Vagina (tissue), 2 donors: ENCODE measurements at regions not wholly inside any gene's neighbourhood (a gene's known extent, or its start where the extent isn't known, plus 50 kb on each side); places are given as distances from the start of the nearest gene placed in this dataset.

Source experiments
- DNase-seq, 2 donors: peaks; one replicate each; pipeline ENCODE4 v3.0.0-alpha.2; 2017; ENCODE audit errors: extremely low spot score in 2 of 2
- H3K27ac ChIP-seq: fragments of 200-600 bp; sonication (generic); one replicate; pipeline ENCODE4 v1.5.1; 2019
- H3K27me3 ChIP-seq: fragments of 200-600 bp; sonication (generic); one replicate; pipeline ENCODE4 v1.5.1; 2019
- H3K36me3 ChIP-seq, 2 donors: fragments of 200-600 bp; sonication (generic); one replicate each; pipeline ENCODE4 v1.5.1; 2017 to 2019
- H3K4me1 ChIP-seq: fragments of 200-600 bp; sonication (generic); one replicate; pipeline ENCODE4 v1.5.1; 2019
- H3K4me3 ChIP-seq, 2 donors: fragments of 200-600 bp; sonication (generic); 1 replicate in 1 of 2; 2 replicates in 1 of 2; pipeline ENCODE4 v1.5.1; 2016 to 2019
- H3K9me3 ChIP-seq: fragments of 200-600 bp; sonication (generic); one replicate; pipeline ENCODE4 v1.5.1; 2019
- CTCF ChIP-seq, 3 experiments: fragments of 450-650 bp in 2 of 3; fragments of 200-600 bp in 1 of 3; sonication (generic) in 1 of 3; IDR thresholded peaks; one replicate each; pipeline ENCODE4 v1.5.1; 2017 to 2019; ENCODE audit warnings: antibody characterized with exemption in 3 of 3, mild to moderate bottlenecking in 2 of 3, moderate library complexity in 2 of 3
- POLR2A ChIP-seq, 2 donors: fragments of 450-650 bp; IDR thresholded peaks; one replicate each; pipeline ENCODE4 v1.6.1; 2017; ENCODE audit warnings: antibody characterized with exemption in 2 of 2, mild to moderate bottlenecking in 2 of 2, moderate library complexity in 2 of 2
- POLR2AphosphoS5 ChIP-seq, 2 donors: sonication (generic); formaldehyde crosslinking; IDR thresholded peaks; one replicate each; pipeline ENCODE4 v1.9.0; 2017; ENCODE audit warnings: antibody characterized with exemption in 2 of 2, mild to moderate bottlenecking in 2 of 2, low read depth in 1 of 2; ENCODE audit not compliant: insufficient read depth in 1 of 2
- intact Hi-C: fragments of 100-400 bp; cut with DNase I; formaldehyde crosslinking; loops from one replicate; pipeline ENCODE4 v1.15.1; 2023

DNA sequence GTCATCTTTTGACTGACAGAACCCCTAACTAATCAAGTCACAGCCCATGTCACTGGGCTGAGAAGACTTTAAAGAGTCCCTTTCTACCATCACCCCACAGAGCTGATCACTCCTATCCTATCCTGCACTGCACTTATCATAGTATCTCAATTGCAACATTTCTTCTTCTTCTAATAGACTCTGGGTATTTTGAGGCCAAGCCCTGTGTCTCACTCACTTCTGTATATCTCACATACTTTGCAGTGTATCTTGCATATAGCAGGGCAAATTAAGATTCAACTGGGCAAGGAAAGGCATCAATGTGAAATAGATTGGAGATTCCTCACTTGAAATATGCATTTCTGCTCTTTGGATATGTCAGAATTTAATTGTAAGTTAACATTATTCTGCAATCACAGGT, 531.5 kb upstream of the SLIT2 start:
- no peak overlapping the region for H3K4me3 ChIP-seq
- no peaks in the 10 kb centered on the region for H3K27me3 ChIP-seq
- no peaks in the 10 kb centered on the region for H3K4me1 ChIP-seq
- intact Hi-C loops, result no loop called here
- no peaks in the 10 kb centered on the region for H3K9me3 ChIP-seq
- TF ChIP-seq POLR2A (IDR thresholded peaks at IDR 0.05) (no peak), CTCF (IDR thresholded peaks at IDR 0.05) (no peak), POLR2AphosphoS5 (IDR thresholded peaks at IDR 0.05; ENCODE audit: insufficient read depth in 1 of 2, low read depth in 1 of 2) (no peak)
- H3K27ac ChIP-seq, result no peak overlapping the region
- DNase-seq, result no peak
- no peaks in the 10 kb centered on the region for H3K36me3 ChIP-seq

DNA sequence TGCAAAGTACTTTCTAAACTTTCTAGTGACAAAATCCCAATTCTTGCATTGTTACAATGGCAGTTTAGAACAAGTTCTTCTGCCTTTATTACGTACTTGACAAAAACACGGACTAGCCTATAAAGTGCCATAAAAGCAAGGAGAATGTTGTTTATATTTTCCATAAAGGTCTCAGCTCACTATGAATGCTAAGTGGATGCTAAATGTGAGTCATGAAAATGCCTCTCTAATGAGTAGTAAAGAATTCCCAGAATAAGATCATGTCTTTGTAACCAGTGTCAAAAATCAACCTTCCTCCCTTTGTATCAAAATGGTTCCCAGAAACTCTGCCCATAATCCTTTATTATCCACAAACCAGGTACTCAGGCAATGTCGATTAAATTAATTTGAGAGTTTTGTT, 539.8 kb upstream of the SLIT2 start:
- DNase-seq, result no peak
- Histone ChIP-seq H3K4me3 (no peak overlapping the region), H3K36me3 (no peaks in the 10 kb centered on the region), H3K9me3 (no peaks in the 10 kb centered on the region), H3K27ac (no peak overlapping the region), H3K4me1 (peaks cover 3% of the 10 kb centered on the region), H3K27me3 (no peaks in the 10 kb centered on the region)
- TF ChIP-seq CTCF (IDR thresholded peaks at IDR 0.05), result no peak
- no peak for TF ChIP-seq POLR2A (IDR thresholded peaks at IDR 0.05)
- no peak for TF ChIP-seq POLR2AphosphoS5 (IDR thresholded peaks at IDR 0.05; ENCODE audit: insufficient read depth in 1 of 2, low read depth in 1 of 2)
- intact Hi-C loops, result no loop called here

DNA sequence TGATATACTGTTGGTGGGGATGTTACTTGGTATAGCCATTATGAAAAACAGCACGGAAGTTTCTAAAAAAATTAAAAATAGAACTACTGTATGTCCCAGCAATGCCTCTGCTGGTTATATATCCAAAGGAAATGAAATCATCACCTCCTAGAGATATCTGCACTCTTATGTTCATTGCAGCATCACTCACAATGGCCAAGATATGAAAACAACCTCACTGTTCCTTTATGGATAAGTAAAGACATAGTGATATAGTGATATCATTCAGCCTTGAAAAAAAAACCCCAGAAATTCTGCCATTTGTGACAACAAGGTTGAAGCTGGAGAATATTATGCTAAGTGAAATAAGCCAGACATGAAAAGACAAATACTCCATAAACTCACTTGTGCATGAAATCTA, 543.8 kb upstream of the SLIT2 start:
- intact Hi-C loops, result no loop called here
- H3K4me3 ChIP-seq, result no peak overlapping the region
- H3K4me1 ChIP-seq, result peaks cover 3% of the 10 kb centered on the region
- H3K27ac ChIP-seq, result no peak overlapping the region
- H3K27me3 ChIP-seq, result no peaks in the 10 kb centered on the region
- no peak for DNase-seq
- TF ChIP-seq POLR2A (IDR thresholded peaks at IDR 0.05), result no peak
- TF ChIP-seq POLR2AphosphoS5 (IDR thresholded peaks at IDR 0.05; ENCODE audit: insufficient read depth in 1 of 2, low read depth in 1 of 2), result no peak
- TF ChIP-seq CTCF (IDR thresholded peaks at IDR 0.05), result no peak
- no peaks in the 10 kb centered on the region for H3K36me3 ChIP-seq
- no peaks in the 10 kb centered on the region for H3K9me3 ChIP-seq

DNA sequence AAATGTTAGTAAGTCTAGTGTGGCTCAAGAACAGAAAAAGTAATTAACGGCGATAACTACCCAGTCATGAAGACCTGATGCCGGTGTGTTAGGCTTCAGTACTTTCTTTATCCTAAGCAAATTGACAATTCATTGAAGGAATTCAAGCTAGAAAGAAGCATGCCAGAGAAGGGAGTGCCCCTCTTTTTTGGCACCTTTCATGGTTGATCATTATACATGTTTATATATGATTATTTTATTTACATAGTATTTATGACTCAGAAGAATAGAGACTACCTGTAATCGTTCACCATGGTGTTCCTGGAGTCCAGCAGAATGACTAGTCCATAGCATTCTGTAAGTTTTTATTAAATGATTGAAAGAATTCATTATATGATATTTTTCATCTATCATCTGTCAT, 548.3 kb upstream of the SLIT2 start:
- TF ChIP-seq CTCF (IDR thresholded peaks at IDR 0.05) (no peak), POLR2AphosphoS5 (IDR thresholded peaks at IDR 0.05; ENCODE audit: insufficient read depth in 1 of 2, low read depth in 1 of 2) (no peak), POLR2A (IDR thresholded peaks at IDR 0.05) (no peak)
- intact Hi-C loops, result no loop called here
- H3K4me3 ChIP-seq, result no peak overlapping the region
- H3K27ac ChIP-seq, result no peak overlapping the region
- H3K36me3 ChIP-seq, result no peaks in the 10 kb centered on the region
- DNase-seq, result no peak
- no peaks in the 10 kb centered on the region for H3K9me3 ChIP-seq
- no peaks in the 10 kb centered on the region for H3K4me1 ChIP-seq
- H3K27me3 ChIP-seq, result no peaks in the 10 kb centered on the region

DNA sequence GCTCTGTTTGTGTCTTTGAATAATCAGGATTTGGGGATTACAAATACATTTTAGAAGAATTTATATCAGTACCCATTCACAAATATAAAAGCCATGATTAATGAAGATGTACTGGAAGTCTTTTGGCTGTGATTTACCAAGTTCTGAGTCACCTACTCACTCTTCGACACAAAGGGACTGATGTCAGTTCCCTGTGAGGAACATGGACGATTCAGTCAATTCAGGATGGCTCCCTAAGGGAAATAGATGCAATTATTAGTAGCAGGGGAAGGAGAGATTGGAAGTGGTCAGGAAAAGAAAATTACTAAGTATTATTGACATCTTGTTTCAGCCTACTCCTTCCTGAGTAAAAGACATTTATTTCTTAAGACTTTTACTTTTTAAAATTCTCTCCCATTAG, 550.7 kb upstream of the SLIT2 start:
- no peak for TF ChIP-seq CTCF (IDR thresholded peaks at IDR 0.05)
- H3K4me1 ChIP-seq, result no peaks in the 10 kb centered on the region
- DNase-seq, result no peak
- H3K9me3 ChIP-seq, result no peaks in the 10 kb centered on the region
- H3K27ac ChIP-seq, result no peak overlapping the region
- H3K4me3 ChIP-seq, result no peak overlapping the region
- H3K27me3 ChIP-seq, result no peaks in the 10 kb centered on the region
- intact Hi-C loops, result no loop called here
- H3K36me3 ChIP-seq, result no peaks in the 10 kb centered on the region
